NK-92 treated with Interleukin-12 subunit alpha and Interleukin-12 subunit beta, amount 100 ng/mL, for 24 hours (cell line): ENCODE measurements at regions not wholly inside any gene's neighbourhood (a gene's known extent, or its start where the extent isn't known, plus 50 kb on each side); places are given as distances from the start of the nearest gene placed in this dataset.

Experiments
- DNase-seq: peaks from one replicate; lab custom pipeline; 2025; lab: John Stamatoyannopoulos, UW

DNA sequence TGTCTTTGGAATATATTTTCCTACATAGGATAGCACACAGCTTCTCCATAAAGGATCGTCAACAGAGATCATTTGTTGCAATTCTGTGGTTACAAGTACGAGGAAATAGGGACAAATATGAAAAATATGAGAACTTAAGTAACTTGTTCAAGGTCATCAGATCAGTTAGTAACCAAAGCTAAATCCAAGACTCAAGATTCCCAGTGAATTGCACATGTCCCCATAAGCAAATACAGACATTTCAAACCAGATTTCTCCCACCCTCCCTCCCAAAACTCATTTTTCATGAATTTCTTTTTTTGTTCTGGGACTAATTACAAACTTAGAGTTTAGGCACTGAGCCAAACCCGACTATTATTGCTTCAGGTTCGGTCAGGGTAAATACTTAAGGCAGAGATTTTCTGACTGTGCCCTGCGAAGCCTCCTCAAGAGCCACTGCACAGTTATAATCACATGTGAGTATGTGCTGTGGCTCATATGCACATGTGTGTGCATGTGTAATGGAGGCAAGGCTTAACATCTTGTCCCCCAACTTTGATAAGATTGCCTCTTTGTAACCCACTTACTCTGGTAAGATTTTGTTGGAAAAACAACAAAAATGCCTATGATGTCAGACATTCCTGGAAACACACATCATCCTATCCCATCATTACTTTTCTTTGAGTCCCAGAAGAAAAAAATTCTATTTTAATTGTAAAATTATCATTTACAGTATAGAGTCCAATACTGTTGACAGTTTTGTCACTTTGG lies 216.2 kb downstream of the CD83 start:
- no peak for DNase-seq

- DNase-seq: no peak
Measured at GRCh38 chr6:14335071-14335470, 217.5 kb downstream of the CD83 start.

DNA sequence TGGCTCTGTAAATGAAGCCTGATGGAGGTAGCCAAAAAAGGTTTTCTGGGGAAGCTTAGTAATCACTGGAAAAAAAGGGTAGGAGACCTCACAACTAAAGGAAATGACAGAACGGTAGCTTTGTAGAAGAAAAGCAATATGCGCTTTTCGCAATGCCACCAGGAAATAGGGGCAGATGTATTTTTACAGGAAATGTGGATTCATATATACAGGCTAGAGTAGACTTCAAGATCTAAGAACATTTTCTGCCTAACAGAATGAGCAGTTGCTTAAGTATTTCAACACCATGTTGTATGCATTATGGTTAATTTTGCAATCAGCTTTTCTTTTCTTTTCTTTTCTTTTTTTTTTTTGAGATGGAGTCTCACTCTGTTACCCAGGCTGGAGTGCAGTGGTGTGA lies 219.6 kb downstream of the CD83 start:
- DNase-seq: no peak

- no peak for DNase-seq
Measured at GRCh38 chr6:14339172-14339571, 221.6 kb downstream of the CD83 start.

- DNase-seq: no peak
Measured at GRCh38 chr6:14339711-14340584, 222.4 kb downstream of the CD83 start.

GRCh38 chr6:14344486-14344885 lies 226.9 kb downstream of the CD83 start:
- no peak for DNase-seq

DNA sequence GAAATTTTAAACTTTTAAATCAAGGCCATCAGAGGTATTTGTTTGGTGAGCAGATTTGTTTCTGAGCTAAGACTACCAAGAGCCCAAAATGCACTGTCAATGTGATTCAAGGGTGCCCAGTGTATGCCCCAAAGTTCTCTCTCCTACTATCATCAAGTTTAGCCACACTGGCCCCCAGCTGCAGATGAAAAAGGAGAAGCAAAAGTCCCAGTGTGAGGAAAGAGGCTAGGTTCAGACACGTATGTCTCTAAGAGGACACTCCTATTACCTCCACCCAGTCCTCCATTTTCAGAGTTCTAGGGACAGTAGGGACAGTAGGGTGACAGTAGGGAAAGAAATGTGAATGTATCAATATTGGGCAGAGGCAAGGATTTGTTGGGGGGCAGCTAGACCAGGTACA lies 230.8 kb downstream of the CD83 start:
- DNase-seq: no peak

DNA sequence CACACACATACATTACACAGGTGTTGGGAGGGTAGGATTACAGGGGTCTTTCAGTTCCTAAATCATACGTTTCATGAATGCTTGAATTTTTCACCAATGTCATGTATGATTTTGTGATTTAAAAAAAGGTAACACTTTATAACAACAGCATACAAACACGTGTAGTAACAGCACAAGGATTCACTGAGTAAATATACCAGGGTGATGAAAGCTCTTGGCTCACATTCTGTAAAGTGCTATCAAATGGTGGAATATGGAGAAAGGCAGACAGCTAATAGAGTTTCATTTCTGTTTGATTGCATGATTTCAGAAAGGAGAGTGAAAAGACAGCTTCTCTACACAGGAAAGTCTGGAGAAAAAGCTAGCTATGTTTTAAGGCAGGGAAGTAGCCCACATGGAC lies 231.9 kb downstream of the CD83 start:
- no peak for DNase-seq

- no peak for DNase-seq
Measured at GRCh38 chr6:14350210-14350609, 232.6 kb downstream of the CD83 start.

DNA sequence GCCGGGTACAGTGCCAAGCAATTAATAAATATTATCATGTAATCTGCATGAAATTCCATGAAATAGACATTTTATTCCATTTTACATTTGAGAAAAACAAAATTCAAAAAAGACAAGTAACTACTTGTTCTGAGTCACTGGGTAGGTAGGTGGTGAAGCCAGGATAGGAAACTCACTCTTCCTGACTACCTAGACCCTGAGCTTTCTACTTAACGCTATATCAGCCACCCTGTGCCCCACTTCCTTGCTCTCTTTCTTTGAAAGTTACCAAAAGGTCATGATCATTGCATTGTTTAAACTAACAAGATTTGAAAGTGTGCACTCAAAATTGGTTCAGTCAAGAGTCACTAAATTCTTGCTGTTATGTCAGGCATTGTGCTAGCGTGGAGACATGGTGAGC lies 235.7 kb downstream of the CD83 start:
- DNase-seq: no peak

DNA sequence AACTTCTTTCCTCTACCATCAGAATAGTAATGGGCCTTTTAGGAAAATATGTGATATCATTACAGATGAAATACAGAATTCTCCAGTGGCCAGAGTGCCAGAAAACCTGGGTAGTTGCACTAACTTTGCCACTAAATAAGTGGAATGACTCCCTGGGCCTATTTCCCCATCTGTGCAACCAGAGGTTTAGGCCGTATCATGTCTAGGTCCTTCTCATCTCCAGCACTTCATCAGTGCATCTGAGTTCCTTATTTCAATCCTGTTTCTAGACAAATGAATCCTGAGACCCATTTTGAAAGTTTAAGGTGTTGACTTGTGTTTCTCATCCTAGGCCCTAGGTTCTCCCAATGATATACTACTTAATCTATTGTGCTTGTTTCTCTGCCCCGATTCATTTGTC lies 236.2 kb downstream of the CD83 start:
- DNase-seq: no peak

DNA sequence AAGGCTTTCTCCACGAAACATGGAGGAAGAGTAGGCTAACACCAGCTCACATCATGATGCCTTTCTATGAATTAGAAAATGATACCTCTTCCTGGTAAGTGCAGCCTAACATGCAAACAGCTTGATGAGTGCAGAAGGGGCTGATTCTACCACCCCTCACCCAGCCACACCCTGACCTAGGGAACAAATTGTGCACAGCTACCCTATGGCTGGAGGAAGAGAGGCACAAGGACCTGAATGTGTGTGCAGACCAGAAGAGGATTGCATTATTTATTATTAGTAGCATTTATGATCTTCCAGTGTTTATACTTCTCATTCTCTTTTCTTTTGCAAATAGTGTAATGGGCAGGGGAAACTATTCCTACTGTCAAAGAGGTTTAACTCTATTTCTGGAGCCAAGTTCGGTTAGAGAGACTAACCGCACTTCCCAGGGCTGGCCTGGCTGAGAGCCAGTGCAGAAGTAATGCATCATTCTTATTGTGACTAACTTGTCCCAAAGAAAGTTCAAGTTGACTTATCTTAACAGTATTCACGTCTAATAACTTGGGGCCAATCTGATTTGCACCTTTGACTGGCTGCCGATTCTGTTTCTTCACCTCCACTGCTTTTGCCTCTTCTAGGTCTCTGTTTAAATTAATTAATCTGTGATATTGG lies 237.5 kb downstream of the CD83 start:
- DNase-seq: no peak

GRCh38 chr6:14359438-14359837 lies 241.9 kb downstream of the CD83 start:
- DNase-seq: no peak

- no peak for DNase-seq
Measured at GRCh38 chr6:14360565-14360964, 243.0 kb downstream of the CD83 start.

DNA sequence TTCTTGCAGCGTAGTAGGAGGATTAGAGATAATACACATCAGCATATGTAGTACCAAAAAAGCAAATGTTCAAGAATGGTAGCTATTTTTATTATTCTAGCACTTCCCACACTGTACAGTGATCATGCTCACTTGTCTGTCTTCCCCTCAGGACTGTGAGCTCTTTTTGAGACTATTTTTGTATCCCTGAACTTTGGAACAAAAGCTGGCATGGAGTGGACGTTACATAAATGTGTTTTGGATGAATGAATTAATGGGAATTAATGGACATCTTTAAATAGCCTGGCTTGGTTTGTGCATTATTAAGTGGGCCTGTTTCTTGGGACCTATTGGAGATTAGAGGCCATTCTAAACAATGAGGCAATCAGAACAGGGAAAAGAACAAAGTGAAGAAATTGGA lies 243.7 kb downstream of the CD83 start:
- DNase-seq: no peak

DNA sequence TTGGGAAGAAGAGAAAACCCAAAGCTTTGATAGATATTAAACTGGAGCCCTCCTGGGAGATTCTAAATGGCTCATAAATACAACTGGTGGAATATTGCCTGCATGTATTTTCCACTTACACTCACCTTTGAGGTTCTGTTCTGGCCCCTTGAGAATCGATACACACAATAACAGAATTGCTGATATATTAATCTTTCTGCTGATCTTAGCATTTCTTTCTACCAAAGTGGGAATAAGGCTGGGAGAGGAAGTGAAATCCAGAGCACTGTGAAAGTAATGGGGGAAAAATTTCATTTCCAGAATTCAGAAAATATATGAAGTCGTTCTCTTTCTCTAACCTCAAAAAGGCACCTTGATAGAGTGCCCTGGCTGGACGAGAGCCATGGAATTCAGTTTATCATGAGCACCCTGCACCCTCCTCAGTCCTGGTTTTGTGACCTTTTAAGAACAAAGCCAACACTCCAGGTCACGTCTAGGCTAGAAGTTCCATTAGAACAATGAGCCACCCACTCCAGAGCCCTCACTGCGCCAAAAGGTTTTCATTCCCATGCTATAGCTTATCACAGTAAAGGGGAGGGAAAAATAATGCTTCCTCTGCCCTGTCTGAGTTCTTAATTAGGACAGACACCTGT lies 244.5 kb downstream of the CD83 start:
- no peak for DNase-seq

- DNase-seq: no peak
Measured at GRCh38 chr6:14364370-14364769, 246.8 kb downstream of the CD83 start.

- no peak for DNase-seq
Measured at GRCh38 chr6:14365393-14365792, 247.8 kb downstream of the CD83 start.

- DNase-seq: no peak
Measured at GRCh38 chr6:14366315-14366714, 248.7 kb downstream of the CD83 start.

DNA sequence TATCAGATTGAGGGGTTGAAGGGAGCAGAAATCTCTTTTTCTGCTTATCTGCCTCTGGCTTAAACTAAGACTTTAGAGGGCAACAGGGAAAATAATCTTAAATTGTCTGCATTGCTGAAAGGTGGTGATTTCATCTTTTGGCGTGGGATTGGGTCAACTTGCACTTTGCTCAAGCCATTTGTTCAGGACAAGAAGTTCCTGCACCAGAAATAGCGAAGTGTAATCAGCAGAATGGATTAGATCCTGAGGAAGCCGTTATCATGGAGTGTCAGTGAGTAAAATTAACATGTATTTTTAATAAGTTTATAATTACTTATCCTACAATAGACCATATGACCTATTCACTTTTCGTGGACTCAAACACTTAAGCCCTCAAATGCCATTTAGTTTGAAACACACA lies 249.3 kb downstream of the CD83 start:
- DNase-seq: no peak

DNA sequence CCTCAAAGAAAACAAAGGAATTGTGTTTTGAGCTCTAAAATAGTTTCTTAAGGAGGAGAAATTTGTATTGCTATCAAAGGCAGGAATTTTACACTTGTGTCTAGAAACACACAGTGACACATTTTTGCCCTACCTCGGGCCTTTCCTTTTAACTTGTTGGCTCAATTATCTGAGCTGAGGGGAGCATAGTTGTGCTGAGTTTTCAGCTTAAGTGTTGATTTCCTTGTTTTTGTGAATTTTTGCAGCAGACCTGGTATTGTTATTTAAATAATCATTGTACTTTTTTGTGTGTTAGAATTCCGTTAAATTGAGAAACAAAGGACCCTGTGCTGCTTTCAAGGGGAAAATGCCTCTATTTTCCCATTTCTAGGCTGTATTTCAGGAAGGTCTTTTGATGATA lies 249.7 kb downstream of the CD83 start:
- DNase-seq: no peak

DNA sequence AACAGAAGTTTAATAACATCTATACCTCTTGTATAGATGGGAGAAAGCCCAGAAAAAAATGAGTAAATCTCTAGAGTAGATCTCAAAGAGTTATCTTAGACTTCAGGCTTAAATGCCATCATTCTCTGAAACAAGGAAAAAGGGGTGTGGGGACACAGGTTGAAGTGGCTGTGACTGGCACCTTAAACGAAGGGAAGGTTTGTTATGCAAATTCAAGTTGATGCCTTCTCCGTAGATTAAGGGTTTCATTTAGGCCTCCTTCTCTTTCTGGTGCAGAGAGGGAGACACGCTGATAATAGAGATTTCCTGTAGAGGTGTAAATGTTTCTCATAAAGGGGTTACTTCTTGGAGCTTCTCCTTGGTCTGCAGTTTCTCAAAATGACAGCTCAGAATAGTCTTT lies 252.1 kb downstream of the CD83 start:
- DNase-seq: no peak

GRCh38 chr6:14371530-14371929 lies 254.0 kb downstream of the CD83 start:
- DNase-seq: no peak
